ENCODE measurements at regions not wholly inside any gene's neighbourhood (a gene's known extent, or its start where the extent isn't known, plus 50 kb on each side); places are given as distances from the start of the nearest gene placed in this dataset.
A peak's percentile ranks its signal among the peaks of the same experiment; 100 is the strongest.

DNA sequence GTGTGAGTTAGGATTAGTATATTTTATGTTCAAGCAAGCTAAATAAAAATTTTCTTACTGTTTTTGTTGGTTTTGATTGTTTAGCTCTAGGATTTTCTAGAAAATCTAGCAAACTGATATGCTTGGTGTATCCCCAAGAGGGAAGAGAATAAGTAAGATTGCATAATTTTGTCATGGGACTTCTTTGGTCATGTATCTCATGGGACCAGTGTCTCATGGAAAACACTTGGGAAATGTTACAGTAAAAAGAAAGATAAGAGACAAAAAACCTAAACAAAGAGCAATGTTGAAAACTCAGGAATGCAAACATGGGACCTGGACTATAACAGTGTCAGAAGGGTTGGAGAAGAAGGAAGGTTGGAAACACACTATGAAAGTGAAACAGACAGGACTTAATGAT is 119.4 kb downstream of the TLR4 start:
- Histone ChIP-seq H3K4me1 (ENCODE audit: control insufficient read depth, insufficient read depth, low read length) (peaks cover 18% of the 10 kb centered on the region), H3K27ac (ENCODE audit: low read length) (no peak overlapping the region), H3K36me3 (ENCODE audit: control insufficient read depth, insufficient read depth, low read length) (no peaks in the 10 kb centered on the region), H3K9me3 (ENCODE audit: control insufficient read depth, insufficient read depth, low read length) (no peaks in the 10 kb centered on the region), H3K27me3 (ENCODE audit: control insufficient read depth, insufficient read depth, low read length) (peaks cover 26% of the 10 kb centered on the region), H3K4me3 (ENCODE audit: low read length) (no peak overlapping the region)
- H3K9me3 Mint-ChIP-seq, result no peaks in the 10 kb centered on the region
- no peak overlapping the region for H3K27ac Mint-ChIP-seq
- TF ChIP-seq CTCF (IDR thresholded peaks at IDR 0.05), result no peak
- peaks cover 27% of the 10 kb centered on the region in 2 donors for H3K4me1 Mint-ChIP-seq
- intact Hi-C loops (cut with micrococcal nuclease), result no loop called here
- DNase-seq (no peak), ATAC-seq (no peak)
- H3K4me3 Mint-ChIP-seq, result no peak overlapping the region
- H3K27me3 Mint-ChIP-seq (ENCODE audit: low read depth in 2 of 2), result peaks cover 44 to 56% of the 10 kb centered on the region in 2 donors
- no peaks in the 10 kb centered on the region for H3K36me3 Mint-ChIP-seq

- ATAC-seq (peak; percentile 73 to 93 (median 79)), DNase-seq (peak; percentile 18 to 78)
- Mint-ChIP-seq H3K4me3 (peak overlapping the region; percentile 70), H3K36me3 (no peaks in the 10 kb centered on the region), H3K27me3 (ENCODE audit: low read depth in 2 of 2) (peaks cover 39 to 57% of the 10 kb centered on the region in 2 donors), H3K9me3 (no peaks in the 10 kb centered on the region), H3K4me1 (peaks cover 27% of the 10 kb centered on the region in 2 donors), H3K27ac (peak overlapping the region; percentile 7 to 17)
- H3K4me1 ChIP-seq (ENCODE audit: control insufficient read depth, insufficient read depth, low read length), result peaks cover 18% of the 10 kb centered on the region
- WGBS (ENCODE audit: insufficient coverage), result 3% methylated on average over 2 of the region's 4 CpGs
- H3K27ac ChIP-seq (ENCODE audit: low read length), result no peak overlapping the region
- intact Hi-C loops (cut with micrococcal nuclease), result no loop called here
- no peaks in the 10 kb centered on the region for H3K36me3 ChIP-seq (ENCODE audit: control insufficient read depth, insufficient read depth, low read length)
- H3K9me3 ChIP-seq (ENCODE audit: control insufficient read depth, insufficient read depth, low read length), result no peaks in the 10 kb centered on the region
- peaks cover 21% of the 10 kb centered on the region for H3K27me3 ChIP-seq (ENCODE audit: control insufficient read depth, insufficient read depth, low read length)
- H3K4me3 ChIP-seq (ENCODE audit: low read length), result no peak overlapping the region
- no peak for TF ChIP-seq CTCF (IDR thresholded peaks at IDR 0.05)
Measured at GRCh38 chr9:117825609-117826347, 121.6 kb downstream of the TLR4 start.

GRCh38 chr9:117826837-117827236 is 122.6 kb downstream of the TLR4 start:
- Histone ChIP-seq H3K36me3 (ENCODE audit: control insufficient read depth, insufficient read depth, low read length) (no peaks in the 10 kb centered on the region), H3K27me3 (ENCODE audit: control insufficient read depth, insufficient read depth, low read length) (peaks cover 17% of the 10 kb centered on the region), H3K4me1 (ENCODE audit: control insufficient read depth, insufficient read depth, low read length) (peaks cover 18% of the 10 kb centered on the region), H3K27ac (ENCODE audit: low read length) (no peak overlapping the region), H3K9me3 (ENCODE audit: control insufficient read depth, insufficient read depth, low read length) (no peaks in the 10 kb centered on the region), H3K4me3 (ENCODE audit: low read length) (no peak overlapping the region)
- 58% methylated on average over 3 of the region's 3 CpGs for WGBS (ENCODE audit: insufficient coverage)
- Mint-ChIP-seq H3K27ac (no peak overlapping the region), H3K27me3 (ENCODE audit: low read depth in 2 of 2) (peaks cover 34 to 52% of the 10 kb centered on the region in 2 donors), H3K9me3 (no peaks in the 10 kb centered on the region), H3K4me3 (peak overlapping the region; percentile 70), H3K36me3 (no peaks in the 10 kb centered on the region), H3K4me1 (peaks cover 27% of the 10 kb centered on the region in 2 donors)
- intact Hi-C loops (cut with micrococcal nuclease), result no loop called here
- DNase-seq, result no peak
- no peak for TF ChIP-seq CTCF (IDR thresholded peaks at IDR 0.05)
- no peak for ATAC-seq

GRCh38 chr9:117827456-117827855 is 123.3 kb downstream of the TLR4 start:
- 97% methylated on average over 7 of the region's 7 CpGs for WGBS (ENCODE audit: insufficient coverage)
- Mint-ChIP-seq H3K4me3 (no peak overlapping the region), H3K4me1 (peaks cover 27% of the 10 kb centered on the region in 2 donors), H3K27ac (no peak overlapping the region), H3K27me3 (ENCODE audit: low read depth in 2 of 2) (peaks cover 28 to 52% of the 10 kb centered on the region in 2 donors), H3K36me3 (no peaks in the 10 kb centered on the region), H3K9me3 (no peaks in the 10 kb centered on the region)
- Histone ChIP-seq H3K9me3 (ENCODE audit: control insufficient read depth, insufficient read depth, low read length) (no peaks in the 10 kb centered on the region), H3K36me3 (ENCODE audit: control insufficient read depth, insufficient read depth, low read length) (no peaks in the 10 kb centered on the region), H3K27me3 (ENCODE audit: control insufficient read depth, insufficient read depth, low read length) (peaks cover 17% of the 10 kb centered on the region), H3K4me3 (ENCODE audit: low read length) (no peak overlapping the region), H3K4me1 (ENCODE audit: control insufficient read depth, insufficient read depth, low read length) (peaks cover 18% of the 10 kb centered on the region), H3K27ac (ENCODE audit: low read length) (no peak overlapping the region)
- no peak for DNase-seq
- TF ChIP-seq CTCF (IDR thresholded peaks at IDR 0.05), result no peak
- ATAC-seq, result no peak
- intact Hi-C loops (cut with micrococcal nuclease), result no loop called here

Measured in natural killer cell (primary cell).